Heart left ventricle (tissue), 16 donors: ENCODE measurements at regions not wholly inside any gene's neighbourhood (a gene's known extent, or its start where the extent isn't known, plus 50 kb on each side); places are given as distances from the start of the nearest gene placed in this dataset.

Source experiments
- ATAC-seq, 4 donors: fragments of 200-7000 bp; cut with Tn5 transposase; one replicate each; pipeline ENCODE4 v1.9.1; 2020 to 2022; ENCODE audit warnings: moderate library complexity in 4 of 4, mild to moderate bottlenecking in 3 of 4, moderate number of reproducible peaks in 1 of 4
- DNase-seq, 5 donors: peaks; one replicate each; pipeline ENCODE4 v3.0.0-alpha.2; 2020
- H3K27ac ChIP-seq, 12 donors: fragments of 200-600 bp; sonication (generic) in 4 of 12; one replicate each; pipeline versions ENCODE4 v1.5.0 to v1.8.0; 2016 to 2022; ENCODE audit warnings: mild to moderate bottlenecking in 2 of 12
- H3K27me3 ChIP-seq, 9 donors: fragments of 200-600 bp; sonication (generic) in 2 of 9; one replicate each; pipeline versions ENCODE4 v1.5.1 to v1.8.0; 2016 to 2022; ENCODE audit warnings: mild to moderate bottlenecking in 3 of 9
- H3K36me3 ChIP-seq, 9 donors: fragments of 200-600 bp; sonication (generic) in 2 of 9; one replicate each; pipeline versions ENCODE4 v1.5.0 to v1.8.0; 2018 to 2022; ENCODE audit warnings: mild to moderate bottlenecking in 2 of 9
- H3K4me1 ChIP-seq, 12 donors: fragments of 200-600 bp; sonication (generic) in 4 of 12; one replicate each; pipeline versions ENCODE4 v1.5.0 to v1.8.0; 2016 to 2022; ENCODE audit warnings: mild to moderate bottlenecking in 3 of 12
- H3K4me3 ChIP-seq, 12 donors: fragments of 200-600 bp; sonication (generic) in 4 of 12; one replicate each; pipeline versions ENCODE4 v1.5.0 to v1.8.0; 2017 to 2022; ENCODE audit warnings: mild to moderate bottlenecking in 9 of 12, moderate library complexity in 4 of 12
- H3K9me3 ChIP-seq, 12 donors: fragments of 200-600 bp; sonication (generic) in 4 of 12; one replicate each; pipeline versions ENCODE4 v1.5.0 to v1.8.0; 2016 to 2022; ENCODE audit warnings: mild to moderate bottlenecking in 1 of 12
- POLR2A ChIP-seq, 2 donors: fragments of 450-650 bp; IDR thresholded peaks; one replicate each; pipeline ENCODE4 v1.6.1; 2017; ENCODE audit warnings: antibody characterized with exemption in 2 of 2, mild to moderate bottlenecking in 2 of 2, moderate library complexity in 2 of 2
- WGBS, 4 donors: extraction: QIAGEN DNeasy Blood & Tissue Kit in 2 of 4; methylation state at CpG; one replicate each; pipeline versions ENCODE4 v1.1.5 to v1.1.7; 2013 to 2018; 5-methylcytosine and 5-hydroxymethylcytosine counted together
- intact Hi-C, 10 donors: fragments of 100-400 bp; cut with DNase I; formaldehyde crosslinking; loops; one replicate each; pipeline versions ENCODE4 v1.11.1 to v1.14.2; 2022
- TF ChIP-seq, protein P1 (sequence below), 12 donors: fragments of 200-600 bp; sonication (generic) in 4 of 12; IDR thresholded peaks; one replicate each; pipeline versions ENCODE4 v1.5.0 to v1.8.0; 2018 to 2022; ENCODE audit warnings: antibody characterized with exemption in 12 of 12, mild to moderate bottlenecking in 5 of 12
- donor health status: ischemic (EF 13 %, LVEDD 7.1; RV severe dilation, severe dysfunction).
- donor health status: healthy with polysubstance abuse.
- donor health status: DM: no; HTN: yes; CAD: no.
- donor health status: DM: no; HTN: no; CAD: no.
- donor health status: ischemic (EF 25% LVEDD 6.9; RV normal size, moderate dysfunction).
- donor health status: ischemic (EF 25% LVEDD 5.7; RV mildly dilated, moderate dysfunction).
- donor health status: healthy.
- donor health status: DM: yes; HTN: yes; CAD: no.
- donor health status: ischemic (EF 35%, LVEDD 5.7; RV mildly dilated, moderate dysfunction).
- donor health status: nonischemic (EF 11% LVEDD 7.7; RV severe dilation, severe dysfunction).
- donor health status: DM: yes; HTN: yes; CAD: no.
- donor health status: PGD.
- donor health status: ischemic (EF 29% LVEDD 5.4; RV normal size, mild dysfunction).
- donor health status: nonischemic (EF 23%, LVEDD 6.1; RV moderate dilation, normal function).

GRCh38 chr5:97478483-97478882 is 295.4 kb upstream of the RIOK2 start:
- no peak overlapping the region for H3K4me3 ChIP-seq
- H3K4me1 ChIP-seq: peaks cover 0 to 7% (median 0%) of the 10 kb centered on the region in 12 donors
- TF ChIP-seq, protein P1, sequence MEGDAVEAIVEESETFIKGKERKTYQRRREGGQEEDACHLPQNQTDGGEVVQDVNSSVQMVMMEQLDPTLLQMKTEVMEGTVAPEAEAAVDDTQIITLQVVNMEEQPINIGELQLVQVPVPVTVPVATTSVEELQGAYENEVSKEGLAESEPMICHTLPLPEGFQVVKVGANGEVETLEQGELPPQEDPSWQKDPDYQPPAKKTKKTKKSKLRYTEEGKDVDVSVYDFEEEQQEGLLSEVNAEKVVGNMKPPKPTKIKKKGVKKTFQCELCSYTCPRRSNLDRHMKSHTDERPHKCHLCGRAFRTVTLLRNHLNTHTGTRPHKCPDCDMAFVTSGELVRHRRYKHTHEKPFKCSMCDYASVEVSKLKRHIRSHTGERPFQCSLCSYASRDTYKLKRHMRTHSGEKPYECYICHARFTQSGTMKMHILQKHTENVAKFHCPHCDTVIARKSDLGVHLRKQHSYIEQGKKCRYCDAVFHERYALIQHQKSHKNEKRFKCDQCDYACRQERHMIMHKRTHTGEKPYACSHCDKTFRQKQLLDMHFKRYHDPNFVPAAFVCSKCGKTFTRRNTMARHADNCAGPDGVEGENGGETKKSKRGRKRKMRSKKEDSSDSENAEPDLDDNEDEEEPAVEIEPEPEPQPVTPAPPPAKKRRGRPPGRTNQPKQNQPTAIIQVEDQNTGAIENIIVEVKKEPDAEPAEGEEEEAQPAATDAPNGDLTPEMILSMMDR (IDR thresholded peaks at IDR 0.05): no peak
- no peak for TF ChIP-seq POLR2A (IDR thresholded peaks at IDR 0.05)
- no peak overlapping the region for H3K27ac ChIP-seq
- H3K9me3 ChIP-seq: peaks cover 0 to 1% (median 0%) of the 10 kb centered on the region in 12 donors
- DNase-seq (no peak), ATAC-seq (no peak)
- intact Hi-C loops: no loop called here
- no peaks in the 10 kb centered on the region for H3K27me3 ChIP-seq
- no peaks in the 10 kb centered on the region for H3K36me3 ChIP-seq

DNA sequence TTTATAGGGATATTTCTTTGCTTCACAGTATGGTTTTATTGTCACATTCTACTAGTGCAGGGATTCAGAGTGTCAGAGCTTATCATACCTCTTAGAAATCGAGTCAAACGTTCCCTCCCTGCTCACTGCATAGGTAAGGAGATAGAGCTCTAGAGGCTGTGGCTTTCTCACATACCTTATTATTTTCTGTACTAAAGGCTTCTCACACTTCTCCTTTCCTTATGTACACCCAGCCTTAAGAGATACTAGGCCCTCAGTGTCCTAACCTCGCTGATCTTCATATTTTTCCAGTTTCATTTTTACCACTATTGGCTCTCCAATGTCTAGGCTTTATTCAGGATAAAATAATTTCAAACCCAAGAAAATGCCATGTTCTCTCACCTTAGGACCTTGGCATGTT is 297.3 kb upstream of the RIOK2 start:
- no peak overlapping the region for H3K27ac ChIP-seq
- TF ChIP-seq POLR2A (IDR thresholded peaks at IDR 0.05): no peak
- TF ChIP-seq, protein P1 (IDR thresholded peaks at IDR 0.05): no peak
- no peaks in the 10 kb centered on the region for H3K27me3 ChIP-seq
- ATAC-seq (no peak), DNase-seq (no peak)
- H3K4me1 ChIP-seq: peaks cover 0 to 7% (median 0%) of the 10 kb centered on the region in 12 donors
- H3K36me3 ChIP-seq: no peaks in the 10 kb centered on the region
- no peak overlapping the region for H3K4me3 ChIP-seq
- H3K9me3 ChIP-seq: no peaks in the 10 kb centered on the region
- intact Hi-C loops: no loop called here
- WGBS, 4 donors: 57 to 68% (median 59%) methylated on average over 3 of the region's 3 CpGs

DNA sequence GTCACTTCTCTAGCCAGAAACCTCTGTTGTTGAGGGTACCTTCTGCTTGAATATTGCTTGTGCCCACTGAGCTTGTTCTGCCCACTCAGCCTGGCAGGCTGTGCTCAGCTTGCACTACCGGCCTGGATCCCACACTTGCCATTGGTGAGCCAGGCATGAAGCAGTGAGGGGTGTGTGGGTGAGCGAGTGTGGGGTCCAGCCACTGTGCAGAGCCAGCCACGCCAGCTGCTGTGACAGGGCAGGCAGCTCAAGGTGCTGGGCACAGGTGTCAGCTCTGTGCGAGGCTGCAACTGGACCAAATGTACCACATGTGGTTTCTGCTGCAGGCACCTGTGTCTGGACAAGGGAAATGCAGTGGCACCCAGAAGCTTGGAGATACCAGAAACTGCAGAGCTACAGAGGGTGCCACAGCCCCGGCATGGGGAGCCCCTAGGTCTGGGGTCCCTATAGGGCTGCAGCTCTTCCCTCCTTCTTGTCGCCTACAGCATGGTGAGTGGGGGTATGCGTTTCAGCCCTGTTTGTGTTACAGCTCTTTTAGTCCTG is 305.1 kb upstream of the RIOK2 start:
- Histone ChIP-seq H3K9me3 (no peaks in the 10 kb centered on the region), H3K4me3 (no peak overlapping the region), H3K27me3 (no peaks in the 10 kb centered on the region), H3K36me3 (no peaks in the 10 kb centered on the region), H3K4me1 (no peaks in the 10 kb centered on the region), H3K27ac (no peak overlapping the region)
- TF ChIP-seq, protein P1 (IDR thresholded peaks at IDR 0.05): no peak
- TF ChIP-seq POLR2A (IDR thresholded peaks at IDR 0.05): no peak
- 89 to 92% (median 90%) methylated on average over 3 to 7 of the region's 7 CpGs for WGBS, 4 donors
- peak in 1 of 4 donors; percentile 38 for ATAC-seq
- intact Hi-C loops: no loop called here
- DNase-seq: no peak

DNA sequence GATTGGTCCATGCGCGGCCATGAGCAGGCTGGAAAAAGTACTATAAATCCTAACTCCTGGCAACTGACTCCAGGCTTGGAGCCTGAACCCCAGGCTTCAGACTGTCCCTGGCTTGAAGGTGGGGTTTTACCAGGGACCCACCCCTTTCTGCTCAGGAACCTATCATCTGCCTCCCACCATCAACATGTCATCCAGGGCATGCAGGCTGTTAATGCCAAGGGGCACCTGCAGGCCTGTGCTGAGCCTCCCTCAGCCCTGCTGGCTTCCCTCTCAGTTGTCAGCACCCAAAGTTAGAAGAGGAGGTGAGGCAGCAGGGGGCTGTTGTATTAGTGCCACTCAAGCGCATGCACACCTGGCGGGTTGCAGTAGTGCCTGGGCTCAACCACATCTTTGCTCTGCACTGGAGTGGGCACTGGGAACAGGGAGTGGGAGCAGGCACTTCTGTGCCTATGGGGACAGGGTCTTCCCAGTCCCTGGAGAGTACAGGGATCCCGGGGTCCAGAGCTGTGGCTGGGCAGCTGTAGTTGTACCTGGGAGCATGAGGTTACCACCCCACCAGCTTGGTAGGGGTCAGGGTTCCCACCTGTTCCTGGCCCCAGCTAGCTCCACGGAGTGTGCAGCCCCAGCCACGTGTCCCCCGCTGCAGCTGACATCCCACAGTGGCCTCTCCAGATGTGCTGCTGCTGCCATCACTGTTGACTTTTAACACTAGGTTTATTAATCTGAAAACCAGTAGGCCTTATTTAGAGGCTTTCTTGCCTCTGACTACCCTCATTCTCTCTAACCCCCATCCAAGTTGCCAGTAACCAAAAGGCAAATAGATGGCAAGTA is 306.2 kb upstream of the RIOK2 start:
- Histone ChIP-seq H3K27ac (no peak overlapping the region), H3K9me3 (no peaks in the 10 kb centered on the region), H3K4me3 (no peak overlapping the region), H3K27me3 (no peaks in the 10 kb centered on the region), H3K4me1 (no peaks in the 10 kb centered on the region), H3K36me3 (no peaks in the 10 kb centered on the region)
- TF ChIP-seq, protein P1 (IDR thresholded peaks at IDR 0.05): no peak
- TF ChIP-seq POLR2A (IDR thresholded peaks at IDR 0.05): no peak
- 79 to 91% (median 85%) methylated on average over 3 to 8 of the region's 8 CpGs for WGBS, 4 donors
- ATAC-seq: peak in 1 of 4 donors; percentile 20
- intact Hi-C loops: no loop called here
- no peak for DNase-seq
